NB4 (cell line): ENCODE measurements at regions not wholly inside any gene's neighbourhood (a gene's known extent, or its start where the extent isn't known, plus 50 kb on each side); places are given as distances from the start of the nearest gene placed in this dataset.

Experiments
- DNase-seq: peaks from one replicate; pipeline ENCODE4 v3.0.0; 2010; ENCODE audit warnings: low read depth
- H3K4me3 ChIP-seq: one replicate; pipeline ENCODE4 v1.5.1; 2011; ENCODE audit warnings: mild to moderate bottlenecking, low read depth, low read length, moderate library complexity
- MYC ChIP-seq: IDR thresholded peaks from 2 replicates; pipeline ENCODE4 v1.6.1; 2011; ENCODE audit warnings: low read depth, low read length
- POLR2A ChIP-seq: IDR thresholded peaks from 2 replicates; pipeline ENCODE4 v1.6.1; 2011; ENCODE audit warnings: mild to moderate bottlenecking; ENCODE audit not compliant: insufficient read length; ENCODE audit errors: extremely low read depth
- TF ChIP-seq, protein P1 (sequence below): IDR thresholded peaks from one replicate; pipeline ENCODE4 v1.5.1; 2012; ENCODE audit warnings: low read depth, low read length
- TF ChIP-seq, protein P2 (sequence below): IDR thresholded peaks from 2 replicates; pipeline ENCODE4 v1.6.1; 2011; ENCODE audit warnings: low read depth, low read length

DNA sequence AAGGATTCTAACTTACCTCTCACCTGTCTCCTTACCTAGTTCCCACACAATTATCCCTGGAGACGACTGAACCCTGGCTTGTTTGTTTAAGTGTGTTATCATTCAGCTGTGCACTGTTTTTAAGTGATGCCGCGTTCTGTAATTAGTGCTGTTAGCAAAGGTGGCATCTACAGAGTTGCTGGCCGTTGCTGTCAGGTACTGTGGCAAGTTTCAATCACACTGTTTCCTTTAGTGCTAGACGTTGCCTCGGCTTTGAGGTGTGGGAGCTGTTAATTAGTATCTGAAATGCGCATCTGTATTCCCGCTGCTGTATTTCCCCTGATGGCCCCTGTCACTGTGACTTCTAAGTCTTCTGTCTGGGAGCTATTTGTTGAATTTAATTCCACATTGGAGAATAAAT lies 193.8 kb upstream of the GAS1 start:
- DNase-seq: no peak

DNA sequence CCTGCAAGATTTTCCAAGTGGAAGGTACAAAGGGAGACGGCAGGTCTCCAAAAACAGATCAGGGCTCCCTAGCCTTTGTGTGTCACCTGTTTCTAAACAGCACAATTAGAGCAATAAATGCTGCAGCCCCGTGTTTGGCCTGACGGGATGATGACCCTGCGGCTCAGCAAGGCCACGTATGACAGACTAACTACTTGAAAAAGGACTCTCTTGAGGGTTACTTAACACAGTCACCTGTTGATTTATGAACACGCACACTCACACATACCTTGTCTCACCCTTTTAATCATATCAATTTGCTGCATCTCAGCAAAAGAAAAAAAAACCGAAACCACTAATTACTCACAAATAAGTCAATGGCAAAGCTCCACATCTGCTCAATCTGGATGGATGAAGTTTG lies 199.6 kb upstream of the GAS1 start:
- no peak for DNase-seq
- TF ChIP-seq MYC: no peak
- TF ChIP-seq, protein P1, sequence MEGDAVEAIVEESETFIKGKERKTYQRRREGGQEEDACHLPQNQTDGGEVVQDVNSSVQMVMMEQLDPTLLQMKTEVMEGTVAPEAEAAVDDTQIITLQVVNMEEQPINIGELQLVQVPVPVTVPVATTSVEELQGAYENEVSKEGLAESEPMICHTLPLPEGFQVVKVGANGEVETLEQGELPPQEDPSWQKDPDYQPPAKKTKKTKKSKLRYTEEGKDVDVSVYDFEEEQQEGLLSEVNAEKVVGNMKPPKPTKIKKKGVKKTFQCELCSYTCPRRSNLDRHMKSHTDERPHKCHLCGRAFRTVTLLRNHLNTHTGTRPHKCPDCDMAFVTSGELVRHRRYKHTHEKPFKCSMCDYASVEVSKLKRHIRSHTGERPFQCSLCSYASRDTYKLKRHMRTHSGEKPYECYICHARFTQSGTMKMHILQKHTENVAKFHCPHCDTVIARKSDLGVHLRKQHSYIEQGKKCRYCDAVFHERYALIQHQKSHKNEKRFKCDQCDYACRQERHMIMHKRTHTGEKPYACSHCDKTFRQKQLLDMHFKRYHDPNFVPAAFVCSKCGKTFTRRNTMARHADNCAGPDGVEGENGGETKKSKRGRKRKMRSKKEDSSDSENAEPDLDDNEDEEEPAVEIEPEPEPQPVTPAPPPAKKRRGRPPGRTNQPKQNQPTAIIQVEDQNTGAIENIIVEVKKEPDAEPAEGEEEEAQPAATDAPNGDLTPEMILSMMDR: no peak
- TF ChIP-seq, protein P2, sequence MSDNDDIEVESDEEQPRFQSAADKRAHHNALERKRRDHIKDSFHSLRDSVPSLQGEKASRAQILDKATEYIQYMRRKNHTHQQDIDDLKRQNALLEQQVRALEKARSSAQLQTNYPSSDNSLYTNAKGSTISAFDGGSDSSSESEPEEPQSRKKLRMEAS: no peak
- no peak for TF ChIP-seq POLR2A
- H3K4me3 ChIP-seq: no peak overlapping the region

More for the DNA sequence above, 193.8 kb upstream of the GAS1 start:
- H3K4me3 ChIP-seq: no peak overlapping the region
- TF ChIP-seq, protein P1: no peak
- TF ChIP-seq POLR2A: no peak
- TF ChIP-seq, protein P2: no peak
- TF ChIP-seq MYC: no peak

DNA sequence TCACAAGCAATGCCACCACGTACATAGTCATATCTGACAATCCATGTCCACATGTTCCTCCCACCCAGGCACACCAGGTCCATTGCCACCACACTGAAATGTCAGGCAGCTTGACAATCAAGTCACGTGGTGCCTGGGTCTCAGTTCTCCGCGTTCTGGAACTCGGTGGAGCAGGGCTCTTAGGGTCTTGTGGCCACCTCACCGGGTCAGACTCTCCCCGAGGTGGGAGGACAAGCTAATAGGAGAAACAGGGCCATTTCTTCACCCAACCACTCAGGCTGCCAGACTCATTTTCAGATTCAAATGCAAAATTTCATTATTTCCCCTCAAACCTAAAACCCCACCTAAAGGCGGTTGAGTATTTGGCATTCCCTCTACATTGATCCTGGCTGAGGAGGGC lies 200.5 kb upstream of the GAS1 start:
- no peak for DNase-seq
- TF ChIP-seq, protein P1: no peak
- no peak for TF ChIP-seq MYC
- TF ChIP-seq, protein P2: no peak
- no peak for TF ChIP-seq POLR2A
- no peak overlapping the region for H3K4me3 ChIP-seq

DNA sequence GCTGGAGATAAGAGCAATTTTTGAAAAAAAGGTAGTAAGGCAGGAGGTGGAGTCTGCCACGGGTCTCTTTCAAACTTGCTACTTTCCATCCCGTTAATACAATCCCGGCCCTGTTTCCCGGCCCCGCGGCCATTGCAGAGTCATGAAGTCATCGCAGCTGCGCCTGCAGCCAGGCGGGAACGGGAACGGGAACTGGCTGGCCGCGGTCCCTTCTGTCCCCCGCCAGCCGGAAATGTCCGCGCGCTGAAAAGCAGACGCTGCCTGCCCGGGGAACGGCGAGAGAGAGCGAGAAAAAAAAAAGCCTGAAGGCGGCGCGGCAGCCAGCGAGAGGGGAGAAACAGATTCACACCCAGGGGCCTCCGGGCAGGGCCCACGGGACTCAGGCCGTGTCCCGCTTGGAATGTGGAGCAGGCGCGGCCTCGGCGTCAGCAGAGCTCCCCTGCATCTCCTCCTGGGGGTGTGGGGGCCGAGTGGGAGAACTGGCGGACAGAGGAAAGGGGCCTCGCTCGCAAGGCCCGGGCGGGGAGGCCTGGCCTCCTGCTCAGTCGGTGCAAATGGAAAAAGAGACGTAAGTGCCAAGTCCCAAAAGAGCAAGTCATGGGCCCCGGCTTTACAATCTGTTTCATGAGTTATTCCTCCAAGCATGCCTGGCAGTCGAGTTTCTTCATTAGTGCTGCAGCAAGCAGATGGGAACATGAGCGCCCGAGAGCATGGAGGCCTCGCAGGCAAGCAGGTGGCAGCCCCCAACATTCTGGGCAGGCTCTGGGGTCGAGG lies 201.2 kb upstream of the GAS1 start:
- TF ChIP-seq, protein P1: no peak
- TF ChIP-seq, protein P2: no peak
- TF ChIP-seq MYC (no peak), POLR2A (no peak)
- DNase-seq: peak; percentile 32
- no peak overlapping the region for H3K4me3 ChIP-seq

DNA sequence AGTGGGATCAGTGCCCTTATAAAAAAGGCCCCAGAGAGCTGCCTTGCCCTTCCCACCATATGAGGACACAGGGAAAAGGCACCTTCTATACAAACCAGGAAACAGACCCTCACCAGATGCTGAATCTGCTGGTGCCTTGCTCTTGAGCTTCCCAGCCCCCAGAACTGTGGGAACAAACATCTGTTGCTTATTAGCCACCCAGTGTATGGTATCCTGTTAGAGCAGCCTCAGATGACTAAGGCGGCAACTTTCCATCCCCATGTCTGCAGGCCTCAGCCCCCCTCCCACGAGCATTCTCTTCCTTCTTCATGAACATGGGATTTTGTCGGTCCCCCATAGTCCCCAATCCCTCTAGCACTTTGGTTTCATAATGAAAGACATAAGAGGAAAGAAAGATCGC lies 202.5 kb upstream of the GAS1 start:
- DNase-seq: no peak
- TF ChIP-seq, protein P2: no peak
- TF ChIP-seq POLR2A (no peak), MYC (no peak)
- TF ChIP-seq, protein P1: no peak
- no peak overlapping the region for H3K4me3 ChIP-seq
